Femur (tissue), 1 donor: ENCODE measurements at regions not wholly inside any gene's neighbourhood (a gene's known extent, or its start where the extent isn't known, plus 50 kb on each side); places are given as distances from the start of the nearest gene placed in this dataset.
A peak's percentile ranks its signal among the peaks of the same experiment; 100 is the strongest.
"Not testable (repeated sequence)": the region's sequence is repeated elsewhere in the genome, so short reads cannot be mapped to it uniquely, and the experiment has no call there.

Experiments used
- DNase-seq: peaks from one replicate; pipeline ENCODE4 v3.0.0-alpha.2; 2017

- no peak for DNase-seq
Observed at GRCh38 chr5:167049771-167050567, 1241.5 kb upstream of the WWC1 start.

- DNase-seq = no peak
Observed at GRCh38 chr5:167050568-167051401, 1240.7 kb upstream of the WWC1 start.

GRCh38 chr5:167051402-167051768 lies 1240.1 kb upstream of the WWC1 start:
- no peak for DNase-seq

- no peak for DNase-seq
Observed at GRCh38 chr5:167052791-167053190, 1238.7 kb upstream of the WWC1 start.

- peak; percentile 40 for DNase-seq
Observed at GRCh38 chr5:167057665-167058064, 1233.8 kb upstream of the WWC1 start.

GRCh38 chr5:167061695-167062094 lies 1229.8 kb upstream of the WWC1 start:
- no peak for DNase-seq

GRCh38 chr5:167063116-167063515 lies 1228.3 kb upstream of the WWC1 start:
- DNase-seq = no peak

GRCh38 chr5:167063788-167064187 lies 1227.7 kb upstream of the WWC1 start:
- DNase-seq = no peak

GRCh38 chr5:167064198-167064776 lies 1227.2 kb upstream of the WWC1 start:
- DNase-seq = no peak

- DNase-seq = no peak
Observed at GRCh38 chr5:167065794-167066193, 1225.7 kb upstream of the WWC1 start.

GRCh38 chr5:167071981-167072610 lies 1219.3 kb upstream of the WWC1 start:
- DNase-seq = no peak

GRCh38 chr5:167081561-167081960 lies 1209.9 kb upstream of the WWC1 start:
- no peak for DNase-seq

- no peak for DNase-seq
Observed at GRCh38 chr5:167096816-167097215, 1194.6 kb upstream of the WWC1 start.

- DNase-seq = no peak
Observed at GRCh38 chr5:167104351-167104750, 1187.1 kb upstream of the WWC1 start.

- no peak for DNase-seq
Observed at GRCh38 chr5:167105941-167106340, 1185.5 kb upstream of the WWC1 start.

GRCh38 chr5:167107684-167108083 lies 1183.8 kb upstream of the WWC1 start:
- DNase-seq = no peak

- not testable (repeated sequence) for DNase-seq
Observed at GRCh38 chr5:167108266-167108665, 1183.2 kb upstream of the WWC1 start.

- no peak for DNase-seq
Observed at GRCh38 chr5:167112556-167112955, 1178.9 kb upstream of the WWC1 start.

GRCh38 chr5:167122267-167122666 lies 1169.2 kb upstream of the WWC1 start:
- no peak for DNase-seq

GRCh38 chr5:167123126-167123525 lies 1168.3 kb upstream of the WWC1 start:
- DNase-seq = no peak

GRCh38 chr5:167128581-167128980 lies 1162.9 kb upstream of the WWC1 start:
- DNase-seq = no peak

- no peak for DNase-seq
Observed at GRCh38 chr5:167140548-167141291, 1150.7 kb upstream of the WWC1 start.

- DNase-seq = no peak
Observed at GRCh38 chr5:167143716-167144115, 1147.7 kb upstream of the WWC1 start.
